ENCODE measurements at regions not wholly inside any gene's neighbourhood (a gene's known extent, or its start where the extent isn't known, plus 50 kb on each side); places are given as distances from the start of the nearest gene placed in this dataset.

DNA sequence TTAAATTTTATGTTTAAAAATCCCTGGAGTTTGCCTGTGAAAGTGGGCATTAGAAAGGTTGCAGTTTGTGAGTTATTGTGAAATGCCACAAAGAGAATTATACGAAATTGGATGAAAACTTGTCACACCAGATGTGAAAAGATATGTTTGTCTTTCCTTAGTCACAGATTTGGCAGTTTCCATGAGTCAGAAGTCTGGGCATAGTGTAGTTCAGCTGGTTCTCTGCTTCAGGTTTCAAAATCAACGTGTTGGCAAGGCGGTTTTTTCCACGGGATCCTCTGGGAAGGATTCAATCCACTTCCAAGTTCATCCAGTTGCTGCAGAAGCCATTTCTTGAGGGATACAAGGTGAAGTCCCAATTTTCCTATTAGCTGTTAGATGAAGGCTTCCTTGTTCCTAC, 658.0 kb upstream of the CDH2 start:
- DNase-seq (ENCODE audit: low spot score) = peak; percentile 65

DNA sequence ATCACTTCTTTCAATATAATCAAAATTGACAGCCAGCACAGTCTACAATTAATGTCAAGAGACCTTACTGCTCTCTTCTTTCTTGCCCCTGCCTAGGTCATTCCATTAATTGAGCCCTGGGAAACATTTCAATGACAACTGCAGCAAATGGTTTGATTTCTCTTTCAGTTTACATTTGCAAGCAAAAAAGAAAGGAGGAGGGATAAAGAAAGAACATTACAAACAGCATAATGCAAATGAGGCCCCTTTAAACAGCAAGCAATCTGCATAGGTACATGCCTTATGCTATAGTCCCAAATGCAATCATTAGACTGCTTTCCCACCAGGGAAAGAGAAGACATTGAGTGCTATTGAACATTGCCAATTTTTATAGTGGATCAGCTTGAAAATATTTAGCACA, 655.0 kb upstream of the CDH2 start:
- no peak for DNase-seq (ENCODE audit: low spot score)

DNA sequence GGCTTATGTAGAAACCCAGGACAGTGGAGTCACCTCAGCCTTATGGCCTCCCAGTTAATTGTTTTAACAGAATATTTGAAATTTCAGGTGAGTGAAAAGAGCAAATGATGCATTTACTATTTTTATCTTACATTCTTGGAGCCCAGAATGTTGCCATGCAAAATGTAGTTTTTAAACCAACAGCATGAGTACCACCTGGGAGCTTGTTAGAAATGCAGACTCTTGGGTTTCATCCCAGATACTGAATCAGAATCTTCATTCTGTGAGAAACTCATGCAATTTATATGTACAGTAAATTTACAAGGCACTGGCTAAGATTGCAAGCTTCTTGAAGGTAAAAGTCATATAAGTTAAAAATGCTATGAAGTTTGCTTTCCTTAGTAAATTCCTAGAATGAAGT, 654.5 kb upstream of the CDH2 start:
- no peak for DNase-seq (ENCODE audit: low spot score)

DNA sequence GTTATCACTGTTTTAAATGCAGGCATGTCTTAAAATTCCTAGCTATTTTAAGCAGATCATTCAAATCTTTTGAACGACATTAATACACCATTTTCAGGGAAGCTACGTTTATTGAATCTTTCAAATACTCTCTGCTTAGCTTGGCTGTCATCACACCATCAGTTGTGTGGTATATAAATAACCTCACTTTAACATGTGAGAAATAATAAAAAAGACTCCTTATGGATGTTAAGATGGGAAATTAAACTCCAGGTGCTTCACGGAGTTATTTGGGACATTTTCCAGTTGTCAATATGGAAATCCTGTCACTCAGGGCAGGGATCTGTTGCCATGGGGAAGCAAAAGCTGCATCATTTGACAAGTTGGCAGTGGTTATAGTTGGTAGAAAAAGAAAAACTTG, 649.2 kb upstream of the CDH2 start:
- no peak for DNase-seq (ENCODE audit: low spot score)

DNA sequence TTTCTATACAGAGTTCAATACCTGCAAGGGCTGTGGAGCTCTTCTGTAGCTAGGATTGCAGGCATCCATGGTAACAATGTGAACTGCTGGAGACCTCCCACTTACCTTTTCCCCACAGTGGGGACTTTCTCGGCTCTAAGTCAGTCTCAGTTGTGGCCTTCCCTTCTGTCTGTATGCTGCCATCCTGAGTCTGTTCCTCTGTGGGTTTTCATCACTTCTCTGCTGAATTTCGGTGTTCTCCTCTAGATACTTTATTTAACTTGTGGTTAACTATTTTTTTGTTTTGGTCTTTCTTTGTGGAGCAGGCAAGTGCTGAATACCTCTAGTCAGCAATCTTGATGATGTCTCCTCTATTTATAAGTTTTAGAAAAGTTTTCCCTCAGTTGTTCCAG, 647.2 kb upstream of the CDH2 start:
- DNase-seq (ENCODE audit: low spot score) = no peak

DNA sequence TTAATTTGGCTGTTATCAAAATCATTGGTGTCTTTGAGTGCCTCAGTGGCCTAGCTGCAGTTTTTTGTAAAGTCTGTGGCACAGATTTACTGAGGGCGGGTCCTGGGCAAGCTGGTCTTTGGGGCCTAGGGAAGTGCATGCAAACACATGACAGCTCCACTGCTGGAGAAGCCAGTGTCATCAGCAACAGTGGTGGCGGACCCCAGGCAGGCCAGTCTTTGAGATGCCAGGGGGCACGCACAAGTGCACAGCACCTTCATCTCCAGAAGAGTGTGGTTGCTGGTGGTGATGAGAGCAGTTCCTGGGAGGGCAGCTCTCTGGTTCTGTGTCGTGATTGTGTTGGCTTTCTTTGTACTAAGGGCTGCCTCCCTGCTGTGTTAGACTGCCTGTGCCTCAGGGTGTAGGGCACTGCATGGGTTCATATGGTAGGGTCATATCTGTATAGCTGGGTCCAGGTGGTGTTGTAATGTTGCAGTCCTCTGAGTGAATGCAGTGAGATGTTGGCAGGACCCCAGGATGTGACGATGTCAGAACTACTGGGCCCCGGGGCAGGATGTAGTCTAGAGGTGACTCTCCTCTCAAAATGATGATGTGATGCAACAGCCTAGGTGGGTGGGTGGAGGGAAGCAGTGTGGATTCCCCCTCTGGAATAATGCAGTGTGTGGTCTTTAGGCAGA, 646.7 kb upstream of the CDH2 start:
- DNase-seq (ENCODE audit: low spot score) = no peak

DNA sequence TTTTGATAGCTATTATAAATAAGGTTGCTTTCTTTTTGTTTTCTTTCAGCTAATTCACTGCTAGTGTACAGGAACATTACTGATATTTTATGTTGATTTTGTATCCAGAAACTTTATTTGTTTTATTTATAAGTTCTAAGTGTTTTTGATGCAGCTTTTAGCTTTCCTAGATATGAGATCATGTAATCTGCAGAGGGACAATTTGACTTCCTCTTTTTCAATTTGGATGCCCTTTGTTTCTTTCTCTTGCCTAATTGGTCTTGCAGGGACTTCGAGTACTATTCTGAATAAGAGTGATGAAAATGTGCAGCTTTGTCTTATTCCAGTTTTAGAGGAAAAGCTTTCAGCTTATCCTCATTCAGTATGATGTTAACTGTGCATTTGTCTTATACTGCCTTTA, 643.4 kb upstream of the CDH2 start:
- no peak for DNase-seq (ENCODE audit: low spot score)

DNA sequence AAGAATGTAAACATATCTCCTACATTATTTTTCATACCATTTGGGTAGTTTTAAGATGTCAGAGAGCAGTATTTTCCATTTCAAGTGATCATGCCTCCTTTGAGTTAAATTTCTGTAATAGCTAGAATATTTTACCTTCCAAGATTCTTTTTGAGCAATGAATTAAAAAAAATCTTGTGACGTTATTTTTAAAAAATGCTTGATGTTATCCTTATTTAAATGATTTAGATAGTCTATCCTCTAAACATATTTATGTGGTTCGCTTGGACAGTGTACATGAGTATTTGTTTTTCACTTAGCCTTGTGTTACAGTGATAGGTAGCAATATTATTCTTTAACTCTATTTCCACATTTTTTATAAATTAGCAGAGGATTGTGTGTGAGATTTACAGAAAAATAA, 639.2 kb upstream of the CDH2 start:
- DNase-seq (ENCODE audit: low spot score) = peak; percentile 4

DNA sequence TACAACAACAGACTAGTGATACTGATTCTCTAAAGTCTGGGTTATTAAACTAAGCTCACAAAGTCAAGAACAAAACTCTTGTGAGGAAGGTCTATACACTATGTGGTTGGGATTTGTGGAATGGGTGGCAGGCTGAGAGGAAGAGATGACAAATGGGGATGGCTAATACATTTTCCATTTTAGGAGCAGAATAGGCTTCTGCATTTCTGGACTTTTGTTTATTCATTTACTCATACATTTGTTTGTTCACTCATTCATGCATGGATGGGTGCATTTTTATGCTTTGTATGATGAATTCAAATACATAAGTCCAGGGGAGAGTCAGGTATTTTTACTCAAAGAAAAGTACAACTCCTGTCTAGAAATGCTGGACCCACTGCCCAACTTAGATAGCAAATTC, 637.4 kb upstream of the CDH2 start:
- no peak for DNase-seq (ENCODE audit: low spot score)

DNA sequence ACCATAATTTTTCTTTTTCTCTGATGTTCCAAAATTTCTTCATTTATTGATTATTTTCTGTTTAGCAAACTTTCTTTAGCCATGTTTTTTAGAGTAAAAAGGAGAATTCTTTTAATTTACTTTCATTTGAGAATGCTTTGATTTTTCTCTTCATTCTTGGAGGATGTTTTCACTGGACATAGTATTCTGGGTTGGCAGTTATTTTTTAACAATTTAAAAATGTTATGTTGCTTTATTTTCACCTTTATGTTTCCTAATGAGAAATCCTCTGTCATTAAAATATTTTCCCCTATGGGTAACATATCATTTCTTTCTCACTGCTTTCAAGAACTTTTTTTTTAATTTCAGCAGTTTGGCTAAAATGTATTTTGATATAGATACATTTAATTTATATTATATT, 631.4 kb upstream of the CDH2 start:
- DNase-seq (ENCODE audit: low spot score) = no peak

DNA sequence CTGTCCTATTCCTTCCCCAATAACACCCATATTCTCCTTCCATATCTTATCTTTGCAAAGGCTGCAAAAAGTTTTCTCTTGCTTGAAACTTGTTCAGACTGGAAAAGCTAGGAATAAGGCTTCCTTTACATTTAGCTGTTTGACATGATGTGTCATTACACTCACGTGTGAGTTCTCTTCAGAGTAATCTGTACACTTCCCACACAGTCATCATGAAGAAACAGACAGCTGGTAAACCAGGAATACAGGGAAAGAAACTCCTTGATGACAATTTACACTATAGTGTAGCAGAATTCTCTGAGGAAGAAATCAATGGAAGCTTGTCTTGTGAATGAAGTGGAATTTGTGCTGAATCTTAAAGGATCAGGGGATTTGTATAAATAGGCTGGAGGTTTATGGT, 628.6 kb upstream of the CDH2 start:
- DNase-seq (ENCODE audit: low spot score) = no peak

DNA sequence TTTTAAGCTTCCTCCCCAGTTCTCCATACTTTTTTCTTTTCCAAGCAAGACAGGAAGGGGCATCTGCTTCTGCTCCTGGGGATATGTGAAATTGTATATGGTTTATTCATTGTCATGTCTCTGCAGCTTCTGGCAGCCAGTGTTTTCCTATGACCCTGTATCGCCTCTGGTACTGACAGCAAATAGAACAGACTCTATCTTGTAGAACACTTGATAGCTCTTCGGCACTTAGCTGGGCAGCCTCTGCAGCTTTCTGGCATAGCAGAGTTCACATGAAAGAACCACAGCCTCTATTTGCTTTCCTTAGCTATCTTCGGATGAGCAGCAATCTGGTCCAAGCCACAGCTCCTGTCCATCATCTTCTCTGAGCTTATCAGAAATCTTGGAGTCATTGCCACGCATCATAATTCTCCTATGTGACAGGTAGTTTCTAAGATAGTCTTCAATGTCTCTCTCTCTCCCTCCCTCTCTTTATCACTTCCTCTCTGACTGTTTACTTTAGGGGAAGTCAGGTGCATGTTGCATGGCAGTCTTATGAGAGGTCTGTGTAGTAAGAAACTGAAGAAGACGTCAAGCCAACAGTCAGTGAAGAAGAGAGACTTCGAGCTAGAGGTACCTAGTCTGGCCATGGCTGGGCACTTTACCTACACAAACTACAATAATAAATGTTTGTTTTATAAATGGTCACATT, 627.7 kb upstream of the CDH2 start:
- DNase-seq (ENCODE audit: low spot score) = no peak

DNA sequence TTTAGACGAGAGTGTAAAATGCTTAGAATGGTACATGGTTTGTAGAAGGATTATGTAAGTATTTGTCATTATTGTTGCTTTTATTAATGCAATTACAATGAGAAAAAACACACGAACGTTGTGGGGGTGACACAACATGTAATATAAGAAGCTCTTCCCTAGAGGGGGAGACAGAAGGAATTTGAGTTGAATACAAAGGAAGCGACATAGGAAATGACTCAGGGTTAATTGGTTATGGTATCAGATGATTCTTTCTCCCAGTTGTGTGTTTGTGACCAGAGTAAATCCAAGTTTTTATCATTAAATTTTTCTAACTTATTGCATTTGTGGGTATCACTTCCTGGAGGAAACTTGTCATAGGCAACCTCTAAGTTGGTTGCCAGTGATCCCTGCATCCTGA, 625.6 kb upstream of the CDH2 start:
- DNase-seq (ENCODE audit: low spot score) = no peak

DNA sequence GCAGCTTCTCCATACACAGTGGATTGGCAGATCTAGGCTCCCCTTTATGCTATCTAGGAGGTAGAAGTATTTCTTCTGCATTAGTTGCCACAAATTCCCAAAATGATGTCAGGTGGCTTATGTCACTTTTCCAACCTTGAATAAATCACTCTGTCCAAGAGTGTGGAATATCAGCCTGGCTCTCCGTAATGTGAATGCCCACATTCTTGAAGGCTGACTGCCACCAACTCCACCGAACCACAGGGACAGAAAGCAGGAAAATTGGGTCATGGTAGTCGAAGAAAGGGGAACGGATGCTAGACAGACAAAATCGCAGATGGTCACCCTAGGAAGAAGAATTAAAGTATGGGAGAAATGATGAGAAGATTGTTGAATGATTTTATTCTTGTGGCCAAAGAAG, 624.9 kb upstream of the CDH2 start:
- DNase-seq (ENCODE audit: low spot score) = no peak

DNA sequence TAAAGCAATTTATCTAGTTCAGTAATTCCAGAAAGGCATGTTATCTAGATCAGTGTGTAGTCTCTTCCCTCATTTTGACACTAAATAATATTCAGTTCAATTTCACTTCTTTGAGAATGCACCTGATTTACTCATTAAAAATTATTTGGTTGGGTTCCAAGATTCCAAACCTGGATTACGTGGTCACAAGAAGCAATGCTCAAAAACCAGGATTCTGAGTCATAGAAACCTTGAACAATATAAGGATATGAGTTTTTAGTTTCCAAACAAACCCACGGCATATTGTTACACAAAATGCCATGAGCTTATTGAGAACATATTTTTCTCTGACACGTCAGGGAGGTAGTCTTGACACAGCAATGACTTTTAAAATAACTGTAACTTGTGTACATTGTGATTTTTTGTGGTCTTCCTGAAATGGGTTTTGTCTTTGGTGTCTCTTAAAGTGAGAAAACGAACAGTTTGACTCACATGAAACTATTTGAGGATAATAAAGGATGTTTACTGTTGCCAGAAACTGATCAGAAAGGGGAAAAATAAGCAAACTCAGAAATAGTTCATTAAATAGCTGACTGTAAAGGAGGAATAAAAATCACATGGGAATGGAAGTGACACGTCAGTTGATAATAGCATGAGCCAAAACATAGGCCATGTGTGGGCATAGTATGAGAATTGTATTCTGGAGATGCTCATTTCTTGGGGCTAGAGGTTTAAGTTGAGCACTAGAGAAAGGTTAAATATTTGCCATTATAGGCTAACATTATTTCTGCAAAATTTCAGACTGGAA, 617.7 kb upstream of the CDH2 start:
- DNase-seq (ENCODE audit: low spot score) = peak; percentile 10

DNA sequence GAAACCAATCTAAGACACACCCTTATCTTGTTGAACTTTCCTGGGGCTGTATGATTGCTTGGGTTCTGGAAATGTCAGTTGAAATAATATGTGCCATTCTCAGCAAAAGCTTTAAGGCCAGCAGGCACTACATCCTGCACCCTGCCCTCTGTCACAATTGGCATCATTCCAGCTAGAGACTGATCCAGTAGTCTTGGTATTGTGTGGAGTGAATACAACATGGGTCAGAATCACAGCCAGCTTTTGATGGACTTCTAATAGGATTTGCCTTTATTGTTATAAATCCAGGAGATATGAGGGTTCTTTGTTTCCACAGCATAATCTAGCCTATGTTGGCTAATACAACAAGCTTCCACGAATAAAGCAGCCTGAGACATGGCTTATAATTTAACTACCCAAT, 617.0 kb upstream of the CDH2 start:
- DNase-seq (ENCODE audit: low spot score) = no peak

DNA sequence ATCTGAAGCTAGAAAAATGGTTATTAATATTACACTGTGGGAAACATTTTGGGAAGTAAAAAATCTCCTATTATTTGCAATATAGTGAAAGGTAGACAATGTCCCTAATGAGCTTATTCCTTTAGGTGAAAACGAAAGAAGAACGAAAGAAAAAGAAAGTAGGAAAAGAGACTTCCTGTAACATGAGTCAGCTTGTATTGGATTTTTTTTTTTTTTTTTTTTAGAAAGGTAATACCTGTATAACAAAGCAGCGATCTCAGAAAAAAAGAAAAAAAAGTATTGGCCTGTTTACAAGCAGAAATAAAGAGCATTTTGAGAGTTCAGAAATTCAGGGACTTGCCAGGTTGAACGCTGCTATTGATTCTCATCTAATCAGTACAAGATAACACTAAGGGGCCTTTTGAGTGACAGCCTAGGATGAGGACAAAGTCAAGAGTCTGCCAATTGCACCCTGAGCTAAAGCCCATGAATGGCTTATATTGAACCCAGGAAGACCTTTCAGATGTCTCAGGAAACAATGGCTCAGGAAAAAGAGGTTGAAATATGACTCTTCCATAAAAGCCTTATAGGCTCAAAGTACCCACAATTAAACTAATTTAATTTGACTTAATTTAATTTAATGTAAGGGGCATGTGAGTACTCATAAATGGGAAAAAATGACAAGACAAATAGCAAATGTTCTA, 615.6 kb upstream of the CDH2 start:
- no peak for DNase-seq (ENCODE audit: low spot score)

DNA sequence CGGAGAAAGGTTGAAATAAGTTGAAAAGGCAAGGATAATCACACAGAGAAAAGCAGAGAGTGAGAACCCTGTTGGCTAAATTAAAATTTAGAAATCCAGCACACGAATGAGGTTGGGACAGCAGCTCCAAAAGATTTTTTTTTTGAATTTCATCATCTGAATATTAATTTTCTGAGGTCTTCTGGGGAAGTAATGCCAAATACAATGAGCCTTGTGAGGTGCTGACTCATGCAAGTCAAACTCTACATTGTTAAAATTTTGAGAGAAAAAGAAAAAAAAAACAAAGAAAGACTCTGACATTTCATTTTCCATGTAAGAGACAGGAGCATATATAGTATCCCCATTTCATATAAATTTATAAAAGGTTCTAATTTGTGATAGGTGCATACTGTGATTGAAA, 614.2 kb upstream of the CDH2 start:
- peak; percentile 18 for DNase-seq (ENCODE audit: low spot score)

DNA sequence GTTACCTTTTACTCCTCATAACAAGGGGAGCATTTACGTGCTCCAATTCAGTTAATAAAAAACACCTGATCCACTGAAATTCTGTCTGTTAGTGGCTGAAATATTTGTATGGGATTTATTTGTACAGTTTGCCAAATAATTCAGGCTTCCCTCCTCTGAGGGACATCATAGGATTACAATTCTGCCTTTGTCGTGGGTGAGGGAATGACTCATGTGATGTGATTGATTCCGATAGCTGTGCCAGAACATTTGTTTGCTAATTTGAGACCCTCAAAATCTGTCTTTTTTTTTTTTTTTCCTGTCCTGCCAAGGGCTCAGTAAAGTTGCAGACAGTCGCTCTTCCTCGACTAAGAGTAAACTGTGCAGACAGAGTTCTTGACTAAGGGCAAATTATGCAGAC, 612.6 kb upstream of the CDH2 start:
- DNase-seq (ENCODE audit: low spot score) = no peak

DNA sequence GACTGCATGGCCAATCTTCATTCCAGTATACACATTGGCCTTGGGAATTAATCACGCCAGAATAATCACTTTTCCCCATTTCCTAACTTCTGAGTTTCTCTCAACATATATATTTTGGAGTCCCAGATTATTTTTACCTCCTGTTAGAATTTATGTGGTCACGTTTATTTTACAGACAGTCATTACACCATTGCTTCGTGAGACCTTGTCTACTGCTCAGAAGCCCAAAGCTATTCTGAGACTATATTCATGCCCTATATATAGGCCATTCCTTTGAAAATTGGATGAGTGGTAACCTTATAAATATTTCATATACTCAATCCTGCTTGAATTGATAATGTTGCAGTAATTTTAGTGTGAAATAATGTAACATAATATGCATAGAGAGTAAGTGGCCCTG, 610.0 kb upstream of the CDH2 start:
- no peak for DNase-seq (ENCODE audit: low spot score)

DNA sequence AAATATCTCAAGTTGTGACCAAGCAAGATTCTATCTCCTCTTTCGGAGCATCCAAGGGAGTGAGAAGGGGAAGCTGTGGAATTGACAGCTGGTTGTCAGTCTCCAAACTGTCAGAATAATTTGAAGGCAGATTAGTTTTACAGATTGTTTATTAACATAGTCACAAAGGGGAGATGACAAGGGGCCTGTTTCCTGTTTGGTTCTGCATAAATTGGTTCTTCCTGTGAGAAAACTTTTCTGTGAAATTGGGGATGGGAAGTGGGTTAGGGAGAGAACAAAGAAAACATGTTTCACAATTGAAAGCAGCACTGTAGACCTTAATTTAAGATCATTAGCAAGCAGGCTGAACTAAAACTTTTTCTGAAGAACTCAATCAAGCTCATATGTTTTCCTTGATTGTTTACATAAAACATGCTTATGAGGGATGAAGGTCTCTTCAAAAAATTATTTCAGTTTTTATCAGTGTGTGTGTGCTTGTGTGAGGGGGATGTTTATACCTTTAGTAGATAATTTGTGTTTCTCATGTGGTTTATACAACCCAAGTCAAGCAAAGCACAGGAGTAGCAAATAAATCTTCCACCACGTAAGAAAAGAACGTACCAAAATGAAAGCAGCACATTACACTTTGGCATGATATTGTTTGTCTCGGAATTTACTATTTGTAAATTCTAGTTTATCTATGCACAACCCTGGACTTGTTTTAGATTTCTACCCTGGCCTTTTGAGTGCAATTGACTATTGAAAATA, 604.9 kb upstream of the CDH2 start:
- no peak for DNase-seq (ENCODE audit: low spot score)

DNA sequence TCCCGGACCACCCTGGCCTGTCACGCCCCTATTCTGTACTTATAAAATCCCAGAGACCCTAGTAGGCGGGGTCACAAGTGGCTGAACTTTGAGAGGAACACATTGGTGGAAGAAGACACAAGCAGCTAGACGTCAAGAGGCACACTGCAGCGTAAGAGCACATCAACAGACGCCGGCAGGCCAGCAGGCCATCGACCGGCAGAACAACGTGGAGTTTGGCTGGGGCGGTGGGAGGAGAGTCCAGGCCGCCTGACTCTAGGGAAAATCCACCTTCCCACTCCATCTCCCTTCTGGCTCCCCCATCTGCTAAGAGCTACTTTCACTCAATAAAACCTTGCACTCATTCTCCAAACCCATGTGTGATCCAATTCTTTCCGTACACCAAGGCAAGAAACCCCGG, 601.8 kb upstream of the CDH2 start:
- no peak for DNase-seq (ENCODE audit: low spot score)

All from GM03348 (cell line).